GM18505 (cell line): ENCODE measurements at regions not wholly inside any gene's neighbourhood (a gene's known extent, or its start where the extent isn't known, plus 50 kb on each side); places are given as distances from the start of the nearest gene placed in this dataset.

ENCODE experiments used
- ATAC-seq: cut with Tn5 transposase; IDR thresholded peaks from one replicate; pipeline ENCODE4 v1.9.1; 2021; ENCODE audit not compliant: unreplicated experiment
- POLR2A ChIP-seq: IDR thresholded peaks from 4 replicates; pipeline ENCODE4 v1.6.1; 2011; ENCODE audit warnings: borderline replicate concordance; ENCODE audit not compliant: insufficient read depth, insufficient read length; ENCODE audit errors: extremely low read depth

DNA sequence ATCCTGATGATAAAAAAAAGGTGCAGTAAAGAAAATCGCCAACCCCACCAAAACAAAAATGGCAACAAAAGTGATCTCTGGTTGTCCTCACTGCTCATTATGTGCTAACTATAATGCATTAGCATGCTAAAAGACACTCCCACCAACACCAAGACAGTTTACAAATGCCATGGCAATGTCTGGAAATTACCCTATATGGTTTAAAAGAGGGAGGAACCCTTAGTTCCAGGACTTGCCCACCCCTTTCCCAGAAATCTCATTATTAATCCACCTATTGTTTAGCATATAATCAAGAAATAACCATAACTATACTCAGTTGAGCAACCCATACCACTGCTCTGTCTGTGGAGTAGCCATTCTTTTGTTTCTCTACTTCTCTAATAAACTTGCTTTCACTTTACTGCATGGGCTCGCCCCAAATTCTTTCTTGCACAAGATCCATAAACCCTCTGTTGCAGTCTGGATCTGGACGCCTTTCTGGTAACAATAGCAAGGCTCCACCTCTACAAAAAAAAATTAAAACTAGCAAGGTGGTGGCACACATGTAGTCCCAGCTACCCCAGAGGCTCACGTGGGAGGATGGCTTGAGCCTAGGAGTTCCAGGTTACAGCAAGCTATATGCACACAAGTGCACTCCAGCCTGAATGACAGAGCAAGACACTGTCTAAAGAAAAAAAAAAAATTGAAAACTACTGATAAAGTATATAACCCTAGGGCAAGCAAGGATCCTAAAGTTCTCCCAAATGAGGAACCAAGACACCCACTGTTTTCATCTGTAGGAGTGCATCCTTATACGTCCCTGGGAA lies 278.8 kb upstream of the JARID2 start:
- TF ChIP-seq POLR2A: no peak
- ATAC-seq: no peak

DNA sequence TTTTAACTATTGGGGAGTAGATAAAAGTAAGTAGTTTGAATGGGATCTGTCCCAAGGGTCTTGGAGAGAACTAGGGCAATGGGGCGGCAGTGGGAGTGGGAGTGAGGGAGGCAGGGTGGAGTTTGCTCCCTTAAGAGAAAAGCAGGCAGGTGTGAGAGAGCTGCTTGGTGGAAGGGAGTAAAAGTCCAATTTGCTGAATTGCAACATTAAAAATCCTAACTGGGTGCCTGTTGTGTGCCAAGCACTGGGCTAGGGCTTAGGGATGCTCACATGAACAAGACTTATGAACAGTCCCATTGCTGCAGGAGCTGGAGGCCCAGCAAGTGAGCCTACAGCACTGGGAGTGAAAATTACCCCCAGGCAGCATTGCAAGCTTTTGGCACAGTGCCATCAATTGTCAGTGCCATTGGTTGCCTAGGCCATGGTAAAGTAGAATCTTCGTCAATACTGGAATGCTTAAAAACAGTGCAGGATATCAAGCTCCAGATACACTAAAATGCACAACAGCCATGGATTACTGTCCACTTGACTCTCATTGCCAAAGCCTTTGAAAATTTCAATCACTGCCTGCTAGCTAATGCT lies 277.7 kb upstream of the JARID2 start:
- no peak for ATAC-seq
- no peak for TF ChIP-seq POLR2A

DNA sequence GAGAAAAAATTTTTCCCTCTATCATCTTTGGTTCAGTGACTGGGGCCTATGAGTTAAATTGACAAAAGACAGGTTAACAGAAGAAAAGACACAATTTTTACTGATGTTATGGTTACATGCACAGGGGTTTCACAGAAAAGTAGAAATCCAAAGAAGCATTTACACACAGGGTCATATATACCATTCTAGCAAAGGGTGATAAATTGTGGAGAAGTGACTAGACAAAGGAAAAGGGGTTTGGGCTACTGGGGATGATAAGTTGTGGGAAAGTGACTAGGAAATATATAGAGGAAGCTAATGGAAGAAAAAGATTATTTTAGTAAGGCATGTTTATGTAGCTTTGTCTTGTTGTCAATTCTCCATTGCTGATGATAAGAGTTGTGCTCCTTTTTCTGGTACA lies 276.7 kb upstream of the JARID2 start:
- ATAC-seq: no peak
- no peak for TF ChIP-seq POLR2A

DNA sequence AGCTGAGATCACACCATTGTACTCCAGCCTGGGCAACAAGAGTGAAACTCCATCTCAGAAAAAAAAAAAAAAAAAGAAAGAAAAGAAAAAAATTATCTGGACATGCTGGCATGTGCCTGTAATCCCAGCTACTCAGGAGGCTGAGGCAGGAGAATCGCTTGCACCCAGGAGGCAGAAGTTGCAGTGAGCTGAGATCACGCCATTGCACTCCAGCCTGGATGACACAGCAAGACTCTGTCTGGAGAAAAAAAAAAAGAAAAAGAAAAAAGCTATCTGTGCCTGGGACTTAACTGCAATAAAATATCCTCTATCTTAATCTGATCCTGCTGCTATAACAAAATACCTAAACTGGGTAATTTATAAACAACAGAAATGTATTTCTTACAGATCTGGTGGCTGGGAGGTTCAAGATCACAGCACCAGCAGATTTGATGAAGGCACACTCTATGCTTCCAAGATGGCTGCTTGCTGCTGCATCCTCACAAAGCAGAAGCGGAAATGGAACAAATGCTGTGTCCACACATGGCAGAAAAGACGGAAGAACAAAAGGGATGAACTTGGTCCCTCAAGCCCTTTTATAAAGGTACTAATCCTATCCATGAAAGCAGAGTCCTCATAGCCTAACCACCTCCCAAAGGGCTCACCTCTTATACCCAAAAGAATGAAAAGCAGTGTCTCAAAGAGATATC lies 273.3 kb upstream of the JARID2 start:
- no peak for TF ChIP-seq POLR2A
- no peak for ATAC-seq

DNA sequence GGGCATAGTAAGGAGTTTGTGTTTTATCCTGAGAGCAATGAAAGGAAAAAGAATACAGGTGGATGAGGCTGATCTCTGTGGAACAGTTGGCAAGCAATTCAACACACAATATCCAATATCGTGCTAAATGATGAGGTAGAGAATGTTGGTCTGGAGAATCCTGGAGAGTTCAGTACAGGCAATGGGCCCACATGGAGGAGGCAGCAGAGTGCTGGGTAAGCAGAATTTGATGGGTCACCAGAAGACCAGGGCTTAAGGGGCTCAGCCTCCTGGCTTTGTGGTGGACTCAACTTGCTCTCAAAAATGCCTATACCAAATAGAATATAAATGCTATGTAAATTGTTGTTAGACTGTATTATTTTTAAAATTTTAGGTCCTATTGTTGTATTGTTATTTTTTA lies 271.5 kb upstream of the JARID2 start:
- no peak for ATAC-seq
- TF ChIP-seq POLR2A: no peak

DNA sequence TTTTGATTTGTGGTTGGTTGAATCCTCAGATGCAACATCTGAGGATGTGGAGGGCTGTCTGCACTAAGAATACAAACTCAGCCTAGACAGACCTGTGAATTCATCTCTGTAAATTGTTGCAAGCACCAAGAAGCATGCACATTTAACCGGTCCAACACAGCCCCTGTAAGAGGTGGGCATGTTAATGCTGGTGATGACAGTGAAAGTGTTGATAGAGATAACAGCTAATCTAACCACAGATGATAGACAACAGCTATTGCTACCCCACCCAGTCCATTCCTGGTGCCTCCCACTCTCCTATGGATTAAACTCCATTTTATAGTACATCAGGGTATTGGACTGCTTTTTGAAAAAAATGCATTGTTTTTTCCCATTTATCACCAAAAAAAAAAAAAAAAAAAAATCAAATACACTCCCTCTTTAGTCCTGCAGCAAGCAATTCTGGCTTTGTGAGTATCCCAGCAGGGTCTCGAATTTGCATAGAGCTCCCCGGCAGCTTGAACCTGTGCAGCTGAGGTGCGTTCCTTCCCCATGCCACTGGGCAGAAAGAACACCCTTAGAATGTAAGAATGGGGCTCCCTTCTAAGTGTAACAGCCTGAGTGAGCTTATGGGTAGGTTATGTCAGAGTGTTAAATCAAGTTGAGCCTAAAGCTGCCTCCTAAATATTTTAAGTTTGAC lies 270.9 kb upstream of the JARID2 start:
- TF ChIP-seq POLR2A: no peak
- ATAC-seq: no peak

DNA sequence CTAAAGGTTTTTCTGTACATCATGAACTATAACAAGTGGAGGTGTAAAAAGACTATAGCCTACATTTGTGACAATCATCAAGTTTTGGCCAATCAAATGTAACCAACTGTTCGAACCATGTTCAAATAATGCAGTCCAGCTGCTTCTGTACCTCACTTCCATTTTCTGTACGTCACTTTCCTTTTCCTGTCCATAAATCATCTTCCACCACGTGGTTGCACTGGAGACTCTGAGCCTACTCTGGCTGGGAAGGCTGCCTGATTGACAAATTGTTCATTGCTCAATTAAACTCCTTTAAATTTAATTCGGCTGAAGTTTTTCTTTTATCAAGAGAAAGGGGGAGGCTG lies 270.4 kb upstream of the JARID2 start:
- no peak for TF ChIP-seq POLR2A
- no peak for ATAC-seq

DNA sequence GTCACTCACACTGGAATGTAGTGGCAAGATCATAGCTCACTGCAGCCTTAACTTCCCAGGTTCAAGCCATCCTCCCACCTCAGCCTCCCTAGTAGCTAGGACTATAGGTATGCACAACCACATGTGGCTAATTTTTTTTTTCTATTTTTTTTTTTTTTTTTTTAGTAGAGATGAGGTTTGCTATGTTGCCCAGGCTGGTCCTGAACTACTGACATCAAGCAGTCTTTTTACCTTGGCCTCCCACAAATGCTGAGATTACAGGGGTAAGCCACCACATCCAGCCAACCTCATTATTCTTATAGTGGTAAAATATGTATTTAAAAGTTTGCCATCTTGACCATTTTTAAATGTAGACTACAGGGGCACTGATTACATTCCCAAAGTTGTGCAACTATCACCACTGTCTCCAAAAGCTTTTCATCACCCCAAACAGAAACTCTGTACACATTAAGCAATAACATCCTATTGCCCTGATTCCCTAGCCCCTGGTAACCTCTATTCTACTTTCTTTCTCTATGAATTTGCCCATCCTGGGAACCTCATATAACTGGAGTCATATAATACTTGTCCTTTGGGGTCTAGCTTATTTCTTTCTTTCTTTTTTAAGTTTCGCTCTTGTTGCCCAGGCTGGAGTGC lies 268.0 kb upstream of the JARID2 start:
- no peak for TF ChIP-seq POLR2A
- no peak for ATAC-seq

DNA sequence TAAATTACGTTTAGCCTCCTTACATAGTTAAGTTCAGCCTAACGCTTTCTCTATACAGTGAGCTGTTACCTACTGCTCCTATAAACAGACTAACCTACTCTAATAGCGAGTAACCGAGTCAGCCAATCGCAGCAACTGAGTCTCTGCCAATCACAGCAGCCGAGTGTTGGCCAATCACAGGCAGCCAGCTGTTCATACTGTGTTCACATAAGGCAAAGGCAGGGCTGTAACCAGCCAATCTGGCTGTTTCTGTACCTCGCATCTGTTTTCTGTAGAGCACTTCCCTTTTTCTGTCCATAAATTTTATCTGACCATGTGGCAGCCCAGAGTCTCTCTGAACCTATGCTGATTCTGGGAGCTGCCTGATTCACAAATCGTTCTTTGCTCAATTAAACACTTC lies 263.9 kb upstream of the JARID2 start:
- ATAC-seq: no peak
- TF ChIP-seq POLR2A: no peak

DNA sequence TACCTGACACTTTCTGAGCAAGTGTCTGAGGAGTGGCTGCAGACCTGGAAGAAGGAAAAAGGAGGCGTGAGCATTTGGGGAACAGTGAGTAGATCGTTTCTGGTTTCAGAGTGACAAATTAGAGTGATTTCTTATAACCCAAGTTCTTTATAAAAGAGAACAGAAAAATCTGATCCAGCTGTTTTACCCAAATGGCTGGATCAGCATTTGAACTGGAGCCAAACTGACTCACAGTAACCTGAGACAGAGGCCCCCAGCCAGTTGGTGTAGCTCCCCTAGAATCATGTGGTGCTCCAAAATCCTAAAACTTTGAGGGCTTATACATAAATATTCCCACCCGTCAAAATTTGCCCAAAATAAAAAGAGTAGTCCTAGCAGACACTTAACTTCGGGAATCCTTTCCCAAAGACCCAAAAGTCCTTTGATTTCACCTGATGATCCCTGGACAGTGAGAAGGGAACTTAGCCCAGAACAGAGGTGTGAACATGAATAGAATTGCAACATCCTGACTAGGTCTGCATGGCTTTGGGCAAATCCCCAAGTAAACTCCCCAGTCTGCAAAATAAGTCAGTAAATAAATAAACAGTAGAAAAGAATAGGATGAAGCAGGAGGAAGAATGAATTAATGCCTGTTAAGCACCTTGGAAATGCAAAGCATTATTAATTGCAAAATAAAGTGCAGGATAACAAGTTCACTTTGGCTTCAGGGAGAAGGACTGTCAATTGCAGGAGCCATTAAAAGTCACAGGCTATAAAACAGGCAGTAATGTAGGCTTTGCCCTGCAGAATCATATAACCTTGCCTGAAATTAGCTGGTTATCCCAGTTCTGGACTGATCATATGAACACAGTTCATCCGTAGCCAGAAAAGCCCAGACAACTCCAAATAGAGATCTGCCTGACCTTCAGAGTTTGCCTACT lies 262.0 kb upstream of the JARID2 start:
- no peak for ATAC-seq

DNA sequence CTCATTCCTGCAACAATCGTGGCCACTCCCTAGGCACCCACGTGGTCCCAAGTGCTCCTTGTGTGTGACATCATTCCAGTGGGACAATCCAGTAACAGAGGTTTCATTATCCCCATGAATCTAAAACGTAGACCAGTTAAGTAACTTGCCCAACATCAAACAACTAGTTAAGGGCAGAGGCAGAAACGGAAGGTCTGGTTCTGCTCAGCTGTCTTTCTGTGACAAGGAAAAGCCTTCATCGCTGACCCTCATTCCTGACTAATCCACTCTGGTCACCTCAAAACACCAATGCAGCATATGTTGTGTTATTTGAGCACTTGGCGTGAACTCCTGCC lies 261.4 kb upstream of the JARID2 start:
- no peak for TF ChIP-seq POLR2A
- ATAC-seq: no peak

More for the DNA sequence above, 262.0 kb upstream of the JARID2 start:
- no peak for TF ChIP-seq POLR2A

DNA sequence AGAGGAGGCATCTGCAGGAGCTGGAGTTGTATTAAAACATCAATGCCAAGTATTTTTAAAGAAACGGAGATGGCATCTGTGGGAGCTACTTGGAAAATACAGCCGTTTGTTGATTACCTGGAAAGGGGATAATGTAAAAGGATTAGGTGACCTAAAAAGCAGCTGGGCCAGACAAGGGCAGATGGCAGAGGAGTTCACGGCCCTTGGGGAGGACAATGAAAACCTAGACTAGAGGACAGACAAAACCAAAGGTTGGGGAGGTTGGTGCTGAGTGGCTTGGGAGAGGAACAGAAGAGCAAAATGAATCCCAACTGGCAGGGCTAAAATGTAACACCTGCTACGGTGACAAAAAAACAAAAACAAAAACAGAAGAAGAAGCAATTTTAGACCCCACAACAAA lies 260.5 kb upstream of the JARID2 start:
- no peak for ATAC-seq
- no peak for TF ChIP-seq POLR2A
